G401 (cell line): ENCODE measurements at regions not wholly inside any gene's neighbourhood (a gene's known extent, or its start where the extent isn't known, plus 50 kb on each side); places are given as distances from the start of the nearest gene placed in this dataset.

Experiments
- DNase-seq: peaks from one replicate; pipeline ENCODE4 v3.0.0-alpha.2; 2015; ENCODE audit warnings: low spot score
- in situ Hi-C: cut with HindIII; loops from 2 replicates; pipeline ENCODE4 v1.10.0; 2016; ENCODE audit warnings: low sequenced_read_pairs, mixed read lengths

- no peak for DNase-seq
- in situ Hi-C loops: no loop called here
Measured at GRCh38 chr6:118761645-118762044, 110.3 kb upstream of the CEP85L start.

- no peak for DNase-seq
- in situ Hi-C loops: no loop called here
Measured at GRCh38 chr6:118758946-118759345, 107.6 kb upstream of the CEP85L start.

- in situ Hi-C loops: no loop called here
Measured at GRCh38 chr6:118755941-118756646, 104.7 kb upstream of the CEP85L start.

GRCh38 chr6:118752803-118753202 is 101.4 kb upstream of the CEP85L start:
- in situ Hi-C loops: no loop called here
- peak; percentile 17 for DNase-seq

More at GRCh38 chr6:118755941-118756646, 104.7 kb upstream of the CEP85L start:
- DNase-seq: no peak

GRCh38 chr6:118751072-118751471 is 99.7 kb upstream of the CEP85L start:
- no peak for DNase-seq
- in situ Hi-C loops: no loop called here

- in situ Hi-C loops: no loop called here
- DNase-seq: no peak
Measured at GRCh38 chr6:118750143-118750542, 98.8 kb upstream of the CEP85L start.

- in situ Hi-C loops: no loop called here
- DNase-seq: peak; percentile 92
Measured at GRCh38 chr6:118748311-118749062, 97.1 kb upstream of the CEP85L start.

GRCh38 chr6:118746825-118747174 is 95.4 kb upstream of the CEP85L start:
- DNase-seq: no peak
- in situ Hi-C loops: no loop called here

- DNase-seq: no peak
- in situ Hi-C loops: no loop called here
Measured at GRCh38 chr6:118746145-118746824, 94.9 kb upstream of the CEP85L start.

- no peak for DNase-seq
- in situ Hi-C loops: no loop called here
Measured at GRCh38 chr6:118745156-118745555, 93.8 kb upstream of the CEP85L start.

- in situ Hi-C loops: no loop called here
- DNase-seq: no peak
Measured at GRCh38 chr6:118744261-118744941, 93.0 kb upstream of the CEP85L start.

GRCh38 chr6:118743746-118744145 is 92.4 kb upstream of the CEP85L start:
- in situ Hi-C loops: no loop called here

GRCh38 chr6:118740372-118740771 is 89.0 kb upstream of the CEP85L start:
- in situ Hi-C loops: no loop called here
- no peak for DNase-seq

More at GRCh38 chr6:118743746-118744145, 92.4 kb upstream of the CEP85L start:
- no peak for DNase-seq

GRCh38 chr6:118739696-118740353 is 88.4 kb upstream of the CEP85L start:
- in situ Hi-C loops: no loop called here
- DNase-seq: peak; percentile 50

GRCh38 chr6:118736440-118736839 is 85.0 kb upstream of the CEP85L start:
- in situ Hi-C loops: no loop called here
- no peak for DNase-seq

GRCh38 chr6:118735320-118735719 is 83.9 kb upstream of the CEP85L start:
- in situ Hi-C loops: no loop called here
- no peak for DNase-seq

GRCh38 chr6:118725944-118726343 is 74.6 kb upstream of the CEP85L start:
- no peak for DNase-seq
- in situ Hi-C loops: no loop called here

- in situ Hi-C loops: no loop called here
- DNase-seq: no peak
Measured at GRCh38 chr6:118724211-118724610, 72.8 kb upstream of the CEP85L start.
